ENCODE measurements at regions not wholly inside any gene's neighbourhood (a gene's known extent, or its start where the extent isn't known, plus 50 kb on each side); places are given as distances from the start of the nearest gene placed in this dataset.

GRCh38 chr5:56440871-56441740 is 208.0 kb upstream of the ANKRD55 start (continued):
- TF ChIP-seq ZNF496 (CRISPR knock-in tag; IDR thresholded peaks at IDR 0.05; ENCODE audit: insufficient replicate concordance) (no peak), AFF4 (CRISPR knock-in tag; IDR thresholded peaks at IDR 0.05) (no peak), TBX2 (CRISPR knock-in tag; IDR thresholded peaks at IDR 0.05; ENCODE audit: borderline replicate concordance) (peak; percentile 65; the same call in 1 of the 2 replicates), ZMAT3 (CRISPR knock-in tag; conservative IDR thresholded peaks at IDR 0.05) (no peak), ZNF101 (CRISPR knock-in tag; IDR thresholded peaks at IDR 0.05; ENCODE audit: borderline replicate concordance, low read depth) (no peak), ZNF792 (CRISPR knock-in tag; IDR thresholded peaks at IDR 0.05) (peak; percentile 27; the same call in 1 of the 2 replicates), ZBTB46 (CRISPR knock-in tag; IDR thresholded peaks at IDR 0.05; ENCODE audit: borderline replicate concordance) (no peak), TARDBP (CRISPR knock-in tag; IDR thresholded peaks at IDR 0.05) (peak; percentile 32; the same call in 1 of the 2 replicates), HBP1 (CRISPR knock-in tag; IDR thresholded peaks at IDR 0.05; ENCODE audit: low read depth) (no peak), DMAP1 (CRISPR knock-in tag; IDR thresholded peaks at IDR 0.05) (no peak), ZBTB33 (CRISPR knock-in tag; IDR thresholded peaks at IDR 0.05) (no peak), LCORL (IDR thresholded peaks at IDR 0.05) (no peak), LCORL (CRISPR knock-in tag; IDR thresholded peaks at IDR 0.05) (peak; percentile 61; the same call in 1 of the 2 replicates), ZNF142 (CRISPR knock-in tag; IDR thresholded peaks at IDR 0.05) (no peak)

All from HepG2 (cell line).